Fibroblast of lung (primary cell): ENCODE measurements at regions not wholly inside any gene's neighbourhood (a gene's known extent, or its start where the extent isn't known, plus 50 kb on each side); places are given as distances from the start of the nearest gene placed in this dataset.
A peak's percentile ranks its signal among the peaks of the same experiment; 100 is the strongest.

Source experiments
- DNase-seq, 2 donors: peaks; one replicate each; pipeline versions ENCODE4 v3.0.0 to v3.0.0-alpha.2; 2010; ENCODE audit warnings: low read depth in 2 of 2
- H2AFZ ChIP-seq: 2 replicates; pipeline ENCODE4 v1.5.1; 2012; ENCODE audit warnings: low read length, control low read depth, inconsistent platforms
- H3K27ac ChIP-seq: 2 replicates; pipeline ENCODE4 v1.5.1; 2011; ENCODE audit warnings: low read length, control low read depth; ENCODE audit not compliant: insufficient read depth
- H3K27me3 ChIP-seq: 2 replicates; pipeline ENCODE4 v1.5.1; 2011; ENCODE audit warnings: mild to moderate bottlenecking, low read length; ENCODE audit not compliant: control insufficient read depth, insufficient read depth
- H3K36me3 ChIP-seq: 2 replicates; pipeline ENCODE4 v1.5.1; 2011; ENCODE audit warnings: low read length; ENCODE audit not compliant: control insufficient read depth, insufficient read depth
- H3K4me1 ChIP-seq: 2 replicates; pipeline ENCODE4 v1.5.1; 2011; ENCODE audit warnings: low read length; ENCODE audit not compliant: control insufficient read depth, insufficient read depth; ENCODE audit errors: extremely low read depth
- H3K4me2 ChIP-seq: 2 replicates; pipeline ENCODE4 v1.5.1; 2011; ENCODE audit warnings: low read length, control low read depth; ENCODE audit not compliant: insufficient read depth; ENCODE audit errors: extremely low read depth
- H3K4me3 ChIP-seq, 4 experiments: fragments of 200-600 bp in 1 of 4; sonication (generic) in 1 of 4; replicated peaks in 1 of 4; 2 replicates each; pipeline ENCODE4 v1.5.1; 2011 to 2016; ENCODE audit warnings: low read length in 4 of 4, low read depth in 3 of 4, mild to moderate bottlenecking in 3 of 4, control low read depth in 2 of 4, inconsistent platforms in 1 of 4, mixed read lengths in 1 of 4; ENCODE audit not compliant: insufficient read depth in 1 of 4; ENCODE audit errors: control extremely low read depth in 1 of 4
- H3K79me2 ChIP-seq: 2 replicates; pipeline ENCODE4 v1.5.1; 2012; ENCODE audit warnings: mild to moderate bottlenecking, low read length, inconsistent platforms; ENCODE audit not compliant: control insufficient read depth, insufficient read depth
- H3K9ac ChIP-seq: 2 replicates; pipeline ENCODE4 v1.5.1; 2011; ENCODE audit warnings: mild to moderate bottlenecking, low read length, control low read depth; ENCODE audit not compliant: insufficient read depth
- H3K9me3 ChIP-seq: 2 replicates; pipeline ENCODE4 v1.5.1; 2012; ENCODE audit warnings: low read depth, low read length; ENCODE audit not compliant: control insufficient read depth, insufficient read depth
- H4K20me1 ChIP-seq: 2 replicates; pipeline ENCODE4 v1.5.1; 2011; ENCODE audit warnings: low read length; ENCODE audit not compliant: control insufficient read depth, insufficient read depth; ENCODE audit errors: extremely low read depth
- CTCF ChIP-seq, 2 donors: IDR thresholded peaks in 1 of 2; conservative IDR thresholded peaks in 1 of 2; 1 replicate in 1 of 2; 2 replicates in 1 of 2; pipeline ENCODE4 v1.5.1; 2011 to 2012; ENCODE audit warnings: low read length in 2 of 2, control low read depth in 1 of 2, inconsistent platforms in 1 of 2, low read depth in 1 of 2, mild to moderate bottlenecking in 1 of 2
- EZH2 ChIP-seq: IDR thresholded peaks from 2 replicates; pipeline ENCODE4 v1.5.1; 2012; ENCODE audit warnings: low read length, control low read depth, mild to moderate bottlenecking; ENCODE audit errors: missing control alignments

- Histone ChIP-seq H4K20me1 (no peaks in the 10 kb centered on the region), H3K9me3 (no peaks in the 10 kb centered on the region), H3K36me3 (no peaks in the 10 kb centered on the region), H3K4me1 (no peaks in the 10 kb centered on the region), H2AFZ (no peak overlapping the region), H3K27ac (no peak overlapping the region), H3K27me3 (no peaks in the 10 kb centered on the region), H3K79me2 (no peaks in the 10 kb centered on the region), H3K9ac (no peak overlapping the region), H3K4me2 (no peak overlapping the region), H3K4me3 (no peak overlapping the region)
- TF ChIP-seq CTCF (conservative IDR thresholded peaks at IDR 0.05 in 1 of 2, IDR thresholded peaks at IDR 0.05 in 1 of 2; ENCODE audit: low read depth in 1 of 2, low read length in 2 of 2) (no peak), EZH2 (no peak)
- no peak for DNase-seq
Observed at GRCh38 chr10:83990126-83990525, 149.2 kb upstream of the GHITM start.

- H3K27me3 ChIP-seq = no peaks in the 10 kb centered on the region
- no peaks in the 10 kb centered on the region for H3K4me1 ChIP-seq
- peak in 1 of 2 donors; percentile 2 for DNase-seq
- TF ChIP-seq EZH2 = no peak
- no peak for TF ChIP-seq CTCF (conservative IDR thresholded peaks at IDR 0.05 in 1 of 2, IDR thresholded peaks at IDR 0.05 in 1 of 2; ENCODE audit: low read depth in 1 of 2, low read length in 2 of 2)
- no peaks in the 10 kb centered on the region for H3K79me2 ChIP-seq
- H3K4me2 ChIP-seq = no peak overlapping the region
- no peak overlapping the region for H3K27ac ChIP-seq
- no peak overlapping the region for H3K9ac ChIP-seq
- H2AFZ ChIP-seq = no peak overlapping the region
- H3K9me3 ChIP-seq = no peaks in the 10 kb centered on the region
- no peaks in the 10 kb centered on the region for H3K36me3 ChIP-seq
- H4K20me1 ChIP-seq = no peaks in the 10 kb centered on the region
- no peak overlapping the region for H3K4me3 ChIP-seq
Observed at GRCh38 chr10:83991986-83992753, 147.1 kb upstream of the GHITM start.

- Histone ChIP-seq H3K4me3 (no peak overlapping the region), H3K9me3 (no peaks in the 10 kb centered on the region), H3K27ac (no peak overlapping the region), H4K20me1 (no peaks in the 10 kb centered on the region), H3K4me2 (no peak overlapping the region), H2AFZ (no peak overlapping the region), H3K79me2 (no peaks in the 10 kb centered on the region), H3K9ac (no peak overlapping the region), H3K27me3 (no peaks in the 10 kb centered on the region), H3K36me3 (no peaks in the 10 kb centered on the region), H3K4me1 (no peaks in the 10 kb centered on the region)
- TF ChIP-seq EZH2 = no peak
- no peak for TF ChIP-seq CTCF (conservative IDR thresholded peaks at IDR 0.05 in 1 of 2, IDR thresholded peaks at IDR 0.05 in 1 of 2; ENCODE audit: low read depth in 1 of 2, low read length in 2 of 2)
- no peak for DNase-seq
Observed at GRCh38 chr10:83994325-83994724, 145.0 kb upstream of the GHITM start.
